Vagina (tissue), 2 donors: ENCODE measurements at regions not wholly inside any gene's neighbourhood (a gene's known extent, or its start where the extent isn't known, plus 50 kb on each side); places are given as distances from the start of the nearest gene placed in this dataset.

Experiments
- CTCF ChIP-seq, 3 experiments: fragments of 450-650 bp in 2 of 3; fragments of 200-600 bp in 1 of 3; sonication (generic) in 1 of 3; IDR thresholded peaks; one replicate each; pipeline ENCODE4 v1.5.1; 2017 to 2019; ENCODE audit warnings: antibody characterized with exemption in 3 of 3, mild to moderate bottlenecking in 2 of 3, moderate library complexity in 2 of 3
- POLR2A ChIP-seq, 2 donors: fragments of 450-650 bp; IDR thresholded peaks; one replicate each; pipeline ENCODE4 v1.6.1; 2017; ENCODE audit warnings: antibody characterized with exemption in 2 of 2, mild to moderate bottlenecking in 2 of 2, moderate library complexity in 2 of 2

GRCh38 chr1:217049081-217049480 is 325.9 kb upstream of the ESRRG start:
- TF ChIP-seq POLR2A (IDR thresholded peaks at IDR 0.05) (no peak), CTCF (IDR thresholded peaks at IDR 0.05) (no peak)
